SK-N-SH (cell line): ENCODE measurements at regions not wholly inside any gene's neighbourhood (a gene's known extent, or its start where the extent isn't known, plus 50 kb on each side); places are given as distances from the start of the nearest gene placed in this dataset.

Source experiments
- CTCF ChIA-PET: fragments of 300-600, 350-600 bp; formaldehyde crosslinking; extraction: SDS; loops from one replicate; lab custom pipeline; 2021; lab: Yijun Ruan, JAX
- POLR2A ChIA-PET: fragments of 350-600 bp; sonication (Branson Sonifier 250); formaldehyde crosslinking; extraction: SDS; loops from one replicate; lab custom pipeline; 2020; ENCODE audit warnings: antibody characterized with exemption, inconsistent platforms; lab: Yijun Ruan, JAX
- DNase-seq: peaks from one replicate; pipeline ENCODE4 v3.0.0; 2012
- H2AFZ ChIP-seq: fragments of 200-600 bp; sonication (generic); 2 replicates; pipeline ENCODE4 v1.8.1; 2016; ENCODE audit warnings: antibody characterized with exemption, mild to moderate bottlenecking, low read depth
- H3F3A ChIP-seq: fragments of 200-600 bp; sonication (generic); replicated peaks from 2 replicates; pipeline ENCODE3; 2016; ENCODE audit warnings: antibody characterized with exemption, mild to moderate bottlenecking; ENCODE audit not compliant: insufficient read depth
- H3K27ac ChIP-seq, 2 experiments: fragments of 200-500 bp in 1 of 2; fragments of 200-600 bp in 1 of 2; sonication (Bioruptor generic) in 1 of 2; sonication (generic), shearing (Covaris generic) in 1 of 2; 2 replicates each; pipeline versions ENCODE4 v1.5.1 to v1.6.1; 2014 to 2016; ENCODE audit warnings: low read depth in 2 of 2, inconsistent platforms in 1 of 2, low read length in 1 of 2, mild to moderate bottlenecking in 1 of 2, mixed read lengths in 1 of 2
- H3K27me3 ChIP-seq: fragments of 200-600 bp; sonication (generic), shearing (Covaris generic); 2 replicates; pipeline ENCODE4 v1.6.1; 2016; ENCODE audit warnings: mixed run types; ENCODE audit not compliant: insufficient read depth
- H3K36me3 ChIP-seq, 2 experiments: fragments of 200-500 bp in 1 of 2; fragments of 200-600 bp in 1 of 2; sonication (Bioruptor generic) in 1 of 2; sonication (generic) in 1 of 2; replicated peaks in 1 of 2; 2 replicates each; pipeline versions ENCODE3 to v1.5.1; 2014 to 2016; ENCODE audit warnings: low read length in 1 of 2, mild to moderate bottlenecking in 1 of 2; ENCODE audit not compliant: insufficient read depth in 2 of 2, control insufficient read depth in 1 of 2
- H3K4me1 ChIP-seq, 2 experiments: fragments of 200-500 bp in 1 of 2; fragments of 200-600 bp in 1 of 2; sonication (Bioruptor generic) in 1 of 2; sonication (generic), shearing (Covaris generic) in 1 of 2; 2 replicates each; pipeline versions ENCODE4 v1.5.1 to v1.6.1; 2014 to 2016; ENCODE audit warnings: low read depth in 1 of 2, low read length in 1 of 2, mixed run types in 1 of 2; ENCODE audit not compliant: insufficient read depth in 2 of 2, control insufficient read depth in 1 of 2
- H3K4me2 ChIP-seq: fragments of 200-600 bp; sonication (generic), shearing (Covaris generic); 2 replicates; pipeline ENCODE4 v1.6.1; 2017; ENCODE audit warnings: mixed run types
- H3K4me3 ChIP-seq, 2 experiments: fragments of 200-500 bp in 1 of 2; fragments of 200-600 bp in 1 of 2; sonication (Bioruptor generic) in 1 of 2; sonication (generic), shearing (Covaris generic) in 1 of 2; 2 replicates each; pipeline versions ENCODE4 v1.5.1 to v1.8.1; 2014 to 2016; ENCODE audit warnings: low read depth in 2 of 2, inconsistent platforms in 1 of 2, low read length in 1 of 2, mild to moderate bottlenecking in 1 of 2, mixed read lengths in 1 of 2, moderate library complexity in 1 of 2
- H3K79me2 ChIP-seq: fragments of 200-600 bp; sonication (generic); 2 replicates; pipeline ENCODE4 v1.8.1; 2017; ENCODE audit warnings: mild to moderate bottlenecking; ENCODE audit not compliant: insufficient read depth
- H3K9ac ChIP-seq: fragments of 200-600 bp; sonication (generic); 2 replicates; pipeline ENCODE4 v1.6.1; 2017; ENCODE audit warnings: mixed run types
- H3K9me2 ChIP-seq: fragments of 200-600 bp; sonication (generic); 2 replicates; pipeline ENCODE4 v1.6.1; 2017; ENCODE audit warnings: mixed run types
- H3K9me3 ChIP-seq: fragments of 200-600 bp; sonication (generic); 2 replicates; pipeline ENCODE4 v1.6.1; 2017; ENCODE audit warnings: mixed run types, mild to moderate bottlenecking, moderate library complexity
- H4K20me1 ChIP-seq: fragments of 200-600 bp; sonication (generic); 2 replicates; pipeline ENCODE4 v1.6.1; 2017; ENCODE audit warnings: mild to moderate bottlenecking, mixed run types; ENCODE audit not compliant: insufficient read depth
- ELF1 ChIP-seq: IDR thresholded peaks from 2 replicates; pipeline ENCODE4 v1.4.0; 2012
- JUND ChIP-seq: IDR thresholded peaks from 2 replicates; pipeline ENCODE4 v1.4.0; 2012
- RFX5 ChIP-seq: IDR thresholded peaks from 2 replicates; pipeline ENCODE4 v1.6.1; 2012; ENCODE audit warnings: mild to moderate bottlenecking, improper control_type of control experiment, low read length
- TCF12 ChIP-seq: IDR thresholded peaks from 2 replicates; pipeline ENCODE4 v1.4.0; 2012
- WGBS: methylation state at CpG from one replicate; pipeline ENCODE4 v1.1.6; 2017; ENCODE audit warnings: low lambda C conversion rate; 5-methylcytosine and 5-hydroxymethylcytosine counted together
- TF ChIP-seq, protein P1 (sequence below): fragments of 150-350 bp; IDR thresholded peaks from 2 replicates; pipeline ENCODE4 v1.6.1; 2017; ENCODE audit warnings: antibody characterized with exemption, low read length, low read depth, borderline replicate concordance
- TF ChIP-seq, protein P2 (sequence below): IDR thresholded peaks from 2 replicates; pipeline ENCODE4; 2012
- TF ChIP-seq, protein P3 (sequence below): IDR thresholded peaks from 2 replicates; pipeline ENCODE4 v1.6.1; 2012; ENCODE audit warnings: mild to moderate bottlenecking, low read depth, low read length, moderate library complexity
- TF ChIP-seq, protein P4 (sequence below): fragments of 150-350 bp; IDR thresholded peaks from 2 replicates; pipeline ENCODE4 v1.6.1; 2016; ENCODE audit warnings: mild to moderate bottlenecking, low read depth, low read length

DNA sequence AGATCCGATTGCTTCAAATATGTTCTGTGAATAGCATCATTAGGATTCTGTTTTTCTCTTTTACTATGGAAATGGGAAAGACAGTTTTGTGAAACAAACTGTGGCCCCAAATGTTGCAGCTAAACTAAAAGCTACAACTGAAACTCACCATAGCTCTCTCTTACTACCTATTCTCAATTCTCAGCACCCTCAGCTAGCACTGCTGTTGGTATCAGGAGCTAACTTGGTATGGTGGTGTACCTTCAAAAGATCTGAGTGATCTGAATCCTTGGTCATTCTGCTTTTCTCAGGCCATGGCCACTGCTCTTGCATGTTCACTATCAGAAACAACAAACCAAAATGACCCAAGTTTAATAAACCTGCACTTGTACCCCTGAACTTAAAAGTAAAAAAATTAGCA, 1208.0 kb downstream of the SORCS1 start:
- H3K4me2 ChIP-seq: no peak overlapping the region
- H3K27ac ChIP-seq: no peak overlapping the region
- H3K27me3 ChIP-seq: no peaks in the 10 kb centered on the region
- H3K79me2 ChIP-seq: no peaks in the 10 kb centered on the region
- CTCF ChIA-PET: no interaction called here
- no peaks in the 10 kb centered on the region for H3K9me3 ChIP-seq
- no peaks in the 10 kb centered on the region for H3K9me2 ChIP-seq
- no peak overlapping the region for H3K9ac ChIP-seq
- no peak overlapping the region for H2AFZ ChIP-seq
- 20% methylated on average over 1 of the region's 1 CpG for WGBS
- POLR2A ChIA-PET: no interaction called here
- TF ChIP-seq RFX5: no peak
- TF ChIP-seq ELF1: no peak
- TF ChIP-seq, protein P1, sequence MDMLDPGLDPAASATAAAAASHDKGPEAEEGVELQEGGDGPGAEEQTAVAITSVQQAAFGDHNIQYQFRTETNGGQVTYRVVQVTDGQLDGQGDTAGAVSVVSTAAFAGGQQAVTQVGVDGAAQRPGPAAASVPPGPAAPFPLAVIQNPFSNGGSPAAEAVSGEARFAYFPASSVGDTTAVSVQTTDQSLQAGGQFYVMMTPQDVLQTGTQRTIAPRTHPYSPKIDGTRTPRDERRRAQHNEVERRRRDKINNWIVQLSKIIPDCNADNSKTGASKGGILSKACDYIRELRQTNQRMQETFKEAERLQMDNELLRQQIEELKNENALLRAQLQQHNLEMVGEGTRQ: no peak
- no peak for TF ChIP-seq TCF12
- TF ChIP-seq, all 33 proteins: peak for 0
- H3F3A ChIP-seq: no peaks in the 10 kb centered on the region
- no peaks in the 10 kb centered on the region for H3K36me3 ChIP-seq
- DNase-seq: no peak
- no peaks in the 10 kb centered on the region for H4K20me1 ChIP-seq
- no peak overlapping the region for H3K4me3 ChIP-seq
- peaks cover 0 to 2% of the 10 kb centered on the region in 2 experiments; a peak in 1 of 4 replicates for H3K4me1 ChIP-seq

DNA sequence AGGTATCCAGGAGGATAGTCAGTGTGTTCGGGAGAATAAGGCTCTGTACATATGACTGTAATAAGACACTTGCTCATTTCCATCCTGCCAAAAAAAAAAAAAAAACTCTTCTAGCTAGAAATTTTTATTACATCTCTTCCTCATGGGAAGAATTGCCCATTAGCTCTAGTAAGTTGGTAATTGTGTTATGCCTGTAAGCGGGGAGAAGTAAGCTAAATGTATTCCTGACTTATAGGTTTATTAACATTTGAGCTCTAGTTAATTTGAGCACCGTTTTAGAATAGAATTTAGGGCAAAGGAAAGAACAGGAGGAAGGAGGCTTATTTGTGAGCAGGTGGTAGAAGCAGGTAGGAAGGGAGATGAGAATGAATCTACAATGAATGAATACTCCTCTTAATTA, 1210.6 kb downstream of the SORCS1 start:
- DNase-seq: no peak
- no peak overlapping the region for H3K4me2 ChIP-seq
- H3F3A ChIP-seq: no peaks in the 10 kb centered on the region
- H3K36me3 ChIP-seq: no peaks in the 10 kb centered on the region
- H2AFZ ChIP-seq: no peak overlapping the region
- H3K9ac ChIP-seq: no peak overlapping the region
- ChIA-PET POLR2A (no interaction called here), CTCF (interaction anchor here (0.8 to 1.5 kb wide), 2 partner anchors 17 to 221 kb away, joined by 3 read pairs; no protein-coding TSS in a partner anchor)
- no peaks in the 10 kb centered on the region for H3K27me3 ChIP-seq
- H3K27ac ChIP-seq: no peak overlapping the region
- 27% methylated on average over 3 of the region's 3 CpGs for WGBS
- H3K4me3 ChIP-seq: no peak overlapping the region
- no peaks in the 10 kb centered on the region for H4K20me1 ChIP-seq
- no peaks in the 10 kb centered on the region for H3K9me2 ChIP-seq
- H3K9me3 ChIP-seq: no peaks in the 10 kb centered on the region
- TF ChIP-seq, protein P2, sequence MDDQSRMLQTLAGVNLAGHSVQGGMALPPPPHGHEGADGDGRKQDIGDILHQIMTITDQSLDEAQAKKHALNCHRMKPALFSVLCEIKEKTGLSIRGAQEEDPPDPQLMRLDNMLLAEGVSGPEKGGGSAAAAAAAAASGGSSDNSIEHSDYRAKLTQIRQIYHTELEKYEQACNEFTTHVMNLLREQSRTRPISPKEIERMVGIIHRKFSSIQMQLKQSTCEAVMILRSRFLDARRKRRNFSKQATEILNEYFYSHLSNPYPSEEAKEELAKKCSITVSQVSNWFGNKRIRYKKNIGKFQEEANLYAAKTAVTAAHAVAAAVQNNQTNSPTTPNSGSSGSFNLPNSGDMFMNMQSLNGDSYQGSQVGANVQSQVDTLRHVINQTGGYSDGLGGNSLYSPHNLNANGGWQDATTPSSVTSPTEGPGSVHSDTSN: no peak
- TF ChIP-seq, protein P3, sequence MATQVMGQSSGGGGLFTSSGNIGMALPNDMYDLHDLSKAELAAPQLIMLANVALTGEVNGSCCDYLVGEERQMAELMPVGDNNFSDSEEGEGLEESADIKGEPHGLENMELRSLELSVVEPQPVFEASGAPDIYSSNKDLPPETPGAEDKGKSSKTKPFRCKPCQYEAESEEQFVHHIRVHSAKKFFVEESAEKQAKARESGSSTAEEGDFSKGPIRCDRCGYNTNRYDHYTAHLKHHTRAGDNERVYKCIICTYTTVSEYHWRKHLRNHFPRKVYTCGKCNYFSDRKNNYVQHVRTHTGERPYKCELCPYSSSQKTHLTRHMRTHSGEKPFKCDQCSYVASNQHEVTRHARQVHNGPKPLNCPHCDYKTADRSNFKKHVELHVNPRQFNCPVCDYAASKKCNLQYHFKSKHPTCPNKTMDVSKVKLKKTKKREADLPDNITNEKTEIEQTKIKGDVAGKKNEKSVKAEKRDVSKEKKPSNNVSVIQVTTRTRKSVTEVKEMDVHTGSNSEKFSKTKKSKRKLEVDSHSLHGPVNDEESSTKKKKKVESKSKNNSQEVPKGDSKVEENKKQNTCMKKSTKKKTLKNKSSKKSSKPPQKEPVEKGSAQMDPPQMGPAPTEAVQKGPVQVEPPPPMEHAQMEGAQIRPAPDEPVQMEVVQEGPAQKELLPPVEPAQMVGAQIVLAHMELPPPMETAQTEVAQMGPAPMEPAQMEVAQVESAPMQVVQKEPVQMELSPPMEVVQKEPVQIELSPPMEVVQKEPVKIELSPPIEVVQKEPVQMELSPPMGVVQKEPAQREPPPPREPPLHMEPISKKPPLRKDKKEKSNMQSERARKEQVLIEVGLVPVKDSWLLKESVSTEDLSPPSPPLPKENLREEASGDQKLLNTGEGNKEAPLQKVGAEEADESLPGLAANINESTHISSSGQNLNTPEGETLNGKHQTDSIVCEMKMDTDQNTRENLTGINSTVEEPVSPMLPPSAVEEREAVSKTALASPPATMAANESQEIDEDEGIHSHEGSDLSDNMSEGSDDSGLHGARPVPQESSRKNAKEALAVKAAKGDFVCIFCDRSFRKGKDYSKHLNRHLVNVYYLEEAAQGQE: no peak
- no peak for TF ChIP-seq JUND
- TF ChIP-seq, protein P4, sequence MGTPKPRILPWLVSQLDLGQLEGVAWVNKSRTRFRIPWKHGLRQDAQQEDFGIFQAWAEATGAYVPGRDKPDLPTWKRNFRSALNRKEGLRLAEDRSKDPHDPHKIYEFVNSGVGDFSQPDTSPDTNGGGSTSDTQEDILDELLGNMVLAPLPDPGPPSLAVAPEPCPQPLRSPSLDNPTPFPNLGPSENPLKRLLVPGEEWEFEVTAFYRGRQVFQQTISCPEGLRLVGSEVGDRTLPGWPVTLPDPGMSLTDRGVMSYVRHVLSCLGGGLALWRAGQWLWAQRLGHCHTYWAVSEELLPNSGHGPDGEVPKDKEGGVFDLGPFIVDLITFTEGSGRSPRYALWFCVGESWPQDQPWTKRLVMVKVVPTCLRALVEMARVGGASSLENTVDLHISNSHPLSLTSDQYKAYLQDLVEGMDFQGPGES: no peak
- H3K4me1 ChIP-seq: peaks cover 0 to 2% of the 10 kb centered on the region in 2 experiments; a peak in 1 of 4 replicates
- H3K79me2 ChIP-seq: no peaks in the 10 kb centered on the region
